ENCODE measurements at regions not wholly inside any gene's neighbourhood (a gene's known extent, or its start where the extent isn't known, plus 50 kb on each side); places are given as distances from the start of the nearest gene placed in this dataset.
"Not testable (repeated sequence)": the region's sequence is repeated elsewhere in the genome, so short reads cannot be mapped to it uniquely, and the experiment has no call there.

- no peak overlapping the region for H3K4me3 ChIP-seq (ENCODE audit: low read depth, low read length)
- no peak for DNase-seq (ENCODE audit: low read depth)
Observed at GRCh38 chr9:107858260-107858659, 368.7 kb upstream of the KLF4 start.

GRCh38 chr9:107856633-107857032 lies 367.1 kb upstream of the KLF4 start:
- H3K4me3 ChIP-seq (ENCODE audit: low read depth, low read length): no peak overlapping the region
- no peak for DNase-seq (ENCODE audit: low read depth)

GRCh38 chr9:107855164-107855563 lies 365.6 kb upstream of the KLF4 start:
- no peak for DNase-seq (ENCODE audit: low read depth)
- no peak overlapping the region for H3K4me3 ChIP-seq (ENCODE audit: low read depth, low read length)

- no peak for DNase-seq (ENCODE audit: low read depth)
- no peak overlapping the region for H3K4me3 ChIP-seq (ENCODE audit: low read depth, low read length)
Observed at GRCh38 chr9:107853461-107853860, 363.9 kb upstream of the KLF4 start.

- H3K4me3 ChIP-seq (ENCODE audit: low read depth, low read length): no peak overlapping the region
- DNase-seq (ENCODE audit: low read depth): no peak
Observed at GRCh38 chr9:107852891-107853290, 363.3 kb upstream of the KLF4 start.

- DNase-seq (ENCODE audit: low read depth): no peak
- no peak overlapping the region for H3K4me3 ChIP-seq (ENCODE audit: low read depth, low read length)
Observed at GRCh38 chr9:107850653-107851052, 361.1 kb upstream of the KLF4 start.

GRCh38 chr9:107847978-107848964 lies 358.7 kb upstream of the KLF4 start:
- DNase-seq (ENCODE audit: low read depth): peak; percentile 19
- H3K4me3 ChIP-seq (ENCODE audit: low read depth, low read length): no peak overlapping the region

GRCh38 chr9:107842530-107842929 lies 353.0 kb upstream of the KLF4 start:
- no peak for DNase-seq (ENCODE audit: low read depth)

GRCh38 chr9:107841076-107841475 lies 351.5 kb upstream of the KLF4 start:
- H3K4me3 ChIP-seq (ENCODE audit: low read depth, low read length): no peak overlapping the region
- no peak for DNase-seq (ENCODE audit: low read depth)

More at GRCh38 chr9:107842530-107842929, 353.0 kb upstream of the KLF4 start:
- no peak overlapping the region for H3K4me3 ChIP-seq (ENCODE audit: low read depth, low read length)

- no peak for DNase-seq (ENCODE audit: low read depth)
- no peak overlapping the region for H3K4me3 ChIP-seq (ENCODE audit: low read depth, low read length)
Observed at GRCh38 chr9:107839371-107839770, 349.8 kb upstream of the KLF4 start.

GRCh38 chr9:107838766-107839165 lies 349.2 kb upstream of the KLF4 start:
- no peak overlapping the region for H3K4me3 ChIP-seq (ENCODE audit: low read depth, low read length)
- no peak for DNase-seq (ENCODE audit: low read depth)

- H3K4me3 ChIP-seq (ENCODE audit: low read depth, low read length): no peak overlapping the region
- no peak for DNase-seq (ENCODE audit: low read depth)
Observed at GRCh38 chr9:107836300-107836699, 346.7 kb upstream of the KLF4 start.

GRCh38 chr9:107833295-107833694 lies 343.7 kb upstream of the KLF4 start:
- no peak overlapping the region for H3K4me3 ChIP-seq (ENCODE audit: low read depth, low read length)
- DNase-seq (ENCODE audit: low read depth): peak; percentile 6

- no peak overlapping the region for H3K4me3 ChIP-seq (ENCODE audit: low read depth, low read length)
- DNase-seq (ENCODE audit: low read depth): no peak
Observed at GRCh38 chr9:107832871-107833270, 343.3 kb upstream of the KLF4 start.

GRCh38 chr9:107830479-107830878 lies 340.9 kb upstream of the KLF4 start:
- H3K4me3 ChIP-seq (ENCODE audit: low read depth, low read length): no peak overlapping the region
- no peak for DNase-seq (ENCODE audit: low read depth)

- DNase-seq (ENCODE audit: low read depth): no peak
- H3K4me3 ChIP-seq (ENCODE audit: low read depth, low read length): no peak overlapping the region
Observed at GRCh38 chr9:107827884-107828283, 338.3 kb upstream of the KLF4 start.

GRCh38 chr9:107827304-107827703 lies 337.7 kb upstream of the KLF4 start:
- no peak for DNase-seq (ENCODE audit: low read depth)
- H3K4me3 ChIP-seq (ENCODE audit: low read depth, low read length): no peak overlapping the region

GRCh38 chr9:107826688-107826983 lies 337.1 kb upstream of the KLF4 start:
- DNase-seq (ENCODE audit: low read depth); H3K4me3 ChIP-seq (ENCODE audit: low read depth, low read length): not testable (repeated sequence)

GRCh38 chr9:107824556-107824955 lies 335.0 kb upstream of the KLF4 start:
- no peak for DNase-seq (ENCODE audit: low read depth)
- no peak overlapping the region for H3K4me3 ChIP-seq (ENCODE audit: low read depth, low read length)

GRCh38 chr9:107819772-107820565 lies 330.4 kb upstream of the KLF4 start:
- DNase-seq (ENCODE audit: low read depth): no peak
- no peak overlapping the region for H3K4me3 ChIP-seq (ENCODE audit: low read depth, low read length)

GRCh38 chr9:107818503-107818829 lies 328.9 kb upstream of the KLF4 start:
- H3K4me3 ChIP-seq (ENCODE audit: low read depth, low read length); DNase-seq (ENCODE audit: low read depth): not testable (repeated sequence)

Data from skeletal muscle cell (primary cell).